Vagina (tissue), 2 donors: ENCODE measurements at regions not wholly inside any gene's neighbourhood (a gene's known extent, or its start where the extent isn't known, plus 50 kb on each side); places are given as distances from the start of the nearest gene placed in this dataset.
A peak's percentile ranks its signal among the peaks of the same experiment; 100 is the strongest.

Experiments used
- DNase-seq, 2 donors: peaks; one replicate each; pipeline ENCODE4 v3.0.0-alpha.2; 2017; ENCODE audit errors: extremely low spot score in 2 of 2
- H3K27ac ChIP-seq: fragments of 200-600 bp; sonication (generic); one replicate; pipeline ENCODE4 v1.5.1; 2019
- H3K27me3 ChIP-seq: fragments of 200-600 bp; sonication (generic); one replicate; pipeline ENCODE4 v1.5.1; 2019
- H3K36me3 ChIP-seq, 2 donors: fragments of 200-600 bp; sonication (generic); one replicate each; pipeline ENCODE4 v1.5.1; 2017 to 2019
- H3K4me1 ChIP-seq: fragments of 200-600 bp; sonication (generic); one replicate; pipeline ENCODE4 v1.5.1; 2019
- H3K4me3 ChIP-seq, 2 donors: fragments of 200-600 bp; sonication (generic); 1 replicate in 1 of 2; 2 replicates in 1 of 2; pipeline ENCODE4 v1.5.1; 2016 to 2019
- H3K9me3 ChIP-seq: fragments of 200-600 bp; sonication (generic); one replicate; pipeline ENCODE4 v1.5.1; 2019
- CTCF ChIP-seq, 3 experiments: fragments of 450-650 bp in 2 of 3; fragments of 200-600 bp in 1 of 3; sonication (generic) in 1 of 3; IDR thresholded peaks; one replicate each; pipeline ENCODE4 v1.5.1; 2017 to 2019; ENCODE audit warnings: antibody characterized with exemption in 3 of 3, mild to moderate bottlenecking in 2 of 3, moderate library complexity in 2 of 3
- POLR2A ChIP-seq, 2 donors: fragments of 450-650 bp; IDR thresholded peaks; one replicate each; pipeline ENCODE4 v1.6.1; 2017; ENCODE audit warnings: antibody characterized with exemption in 2 of 2, mild to moderate bottlenecking in 2 of 2, moderate library complexity in 2 of 2
- POLR2AphosphoS5 ChIP-seq, 2 donors: sonication (generic); formaldehyde crosslinking; IDR thresholded peaks; one replicate each; pipeline ENCODE4 v1.9.0; 2017; ENCODE audit warnings: antibody characterized with exemption in 2 of 2, mild to moderate bottlenecking in 2 of 2, low read depth in 1 of 2; ENCODE audit not compliant: insufficient read depth in 1 of 2
- intact Hi-C: fragments of 100-400 bp; cut with DNase I; formaldehyde crosslinking; loops from one replicate; pipeline ENCODE4 v1.15.1; 2023

- intact Hi-C loops, result no loop called here
- Histone ChIP-seq H3K9me3 (no peaks in the 10 kb centered on the region), H3K27me3 (no peaks in the 10 kb centered on the region), H3K27ac (peak overlapping the region; percentile 61), H3K36me3 (no peaks in the 10 kb centered on the region), H3K4me3 (no peak overlapping the region), H3K4me1 (peaks cover 29% of the 10 kb centered on the region)
- no peak for DNase-seq
- TF ChIP-seq POLR2AphosphoS5 (IDR thresholded peaks at IDR 0.05; ENCODE audit: insufficient read depth in 1 of 2, low read depth in 1 of 2) (no peak), POLR2A (IDR thresholded peaks at IDR 0.05) (no peak), CTCF (IDR thresholded peaks at IDR 0.05) (no peak)
Observed at GRCh38 chr2:236876642-236877041, 209.0 kb upstream of the COPS8 start.

- no peaks in the 10 kb centered on the region for H3K9me3 ChIP-seq
- H3K4me1 ChIP-seq, result peaks cover 19% of the 10 kb centered on the region
- no peaks in the 10 kb centered on the region for H3K27me3 ChIP-seq
- intact Hi-C loops, result no loop called here
- TF ChIP-seq POLR2AphosphoS5 (IDR thresholded peaks at IDR 0.05; ENCODE audit: insufficient read depth in 1 of 2, low read depth in 1 of 2) (no peak), CTCF (IDR thresholded peaks at IDR 0.05) (no peak), POLR2A (IDR thresholded peaks at IDR 0.05) (no peak)
- no peak overlapping the region for H3K27ac ChIP-seq
- no peak overlapping the region for H3K4me3 ChIP-seq
- no peaks in the 10 kb centered on the region for H3K36me3 ChIP-seq
- DNase-seq, result no peak
Observed at GRCh38 chr2:236877972-236878371, 207.7 kb upstream of the COPS8 start.

- H3K4me1 ChIP-seq, result peaks cover 19% of the 10 kb centered on the region
- H3K4me3 ChIP-seq, result no peak overlapping the region
- no peak for DNase-seq
- TF ChIP-seq POLR2A (IDR thresholded peaks at IDR 0.05) (no peak), CTCF (IDR thresholded peaks at IDR 0.05) (no peak), POLR2AphosphoS5 (IDR thresholded peaks at IDR 0.05; ENCODE audit: insufficient read depth in 1 of 2, low read depth in 1 of 2) (no peak)
- H3K36me3 ChIP-seq, result no peaks in the 10 kb centered on the region
- no peaks in the 10 kb centered on the region for H3K27me3 ChIP-seq
- H3K27ac ChIP-seq, result no peak overlapping the region
- no peaks in the 10 kb centered on the region for H3K9me3 ChIP-seq
- intact Hi-C loops, result no loop called here
Observed at GRCh38 chr2:236879416-236879963, 206.2 kb upstream of the COPS8 start.

- no peak for DNase-seq
- Histone ChIP-seq H3K9me3 (no peaks in the 10 kb centered on the region), H3K36me3 (no peaks in the 10 kb centered on the region), H3K4me1 (no peaks in the 10 kb centered on the region), H3K27ac (no peak overlapping the region), H3K27me3 (no peaks in the 10 kb centered on the region), H3K4me3 (no peak overlapping the region)
- TF ChIP-seq POLR2A (IDR thresholded peaks at IDR 0.05), result no peak
- TF ChIP-seq CTCF (IDR thresholded peaks at IDR 0.05), result no peak
- no peak for TF ChIP-seq POLR2AphosphoS5 (IDR thresholded peaks at IDR 0.05; ENCODE audit: insufficient read depth in 1 of 2, low read depth in 1 of 2)
- intact Hi-C loops, result no loop called here
Observed at GRCh38 chr2:236882074-236882473, 203.6 kb upstream of the COPS8 start.

GRCh38 chr2:236882930-236883329 lies 202.8 kb upstream of the COPS8 start:
- Histone ChIP-seq H3K27me3 (no peaks in the 10 kb centered on the region), H3K27ac (no peak overlapping the region), H3K36me3 (no peaks in the 10 kb centered on the region), H3K4me1 (peaks cover 7% of the 10 kb centered on the region), H3K9me3 (no peaks in the 10 kb centered on the region), H3K4me3 (no peak overlapping the region)
- TF ChIP-seq POLR2AphosphoS5 (IDR thresholded peaks at IDR 0.05; ENCODE audit: insufficient read depth in 1 of 2, low read depth in 1 of 2), result no peak
- no peak for TF ChIP-seq CTCF (IDR thresholded peaks at IDR 0.05)
- TF ChIP-seq POLR2A (IDR thresholded peaks at IDR 0.05), result no peak
- DNase-seq, result no peak
- intact Hi-C loops, result no loop called here
